ENCODE measurements at regions not wholly inside any gene's neighbourhood (a gene's known extent, or its start where the extent isn't known, plus 50 kb on each side); places are given as distances from the start of the nearest gene placed in this dataset.

DNA sequence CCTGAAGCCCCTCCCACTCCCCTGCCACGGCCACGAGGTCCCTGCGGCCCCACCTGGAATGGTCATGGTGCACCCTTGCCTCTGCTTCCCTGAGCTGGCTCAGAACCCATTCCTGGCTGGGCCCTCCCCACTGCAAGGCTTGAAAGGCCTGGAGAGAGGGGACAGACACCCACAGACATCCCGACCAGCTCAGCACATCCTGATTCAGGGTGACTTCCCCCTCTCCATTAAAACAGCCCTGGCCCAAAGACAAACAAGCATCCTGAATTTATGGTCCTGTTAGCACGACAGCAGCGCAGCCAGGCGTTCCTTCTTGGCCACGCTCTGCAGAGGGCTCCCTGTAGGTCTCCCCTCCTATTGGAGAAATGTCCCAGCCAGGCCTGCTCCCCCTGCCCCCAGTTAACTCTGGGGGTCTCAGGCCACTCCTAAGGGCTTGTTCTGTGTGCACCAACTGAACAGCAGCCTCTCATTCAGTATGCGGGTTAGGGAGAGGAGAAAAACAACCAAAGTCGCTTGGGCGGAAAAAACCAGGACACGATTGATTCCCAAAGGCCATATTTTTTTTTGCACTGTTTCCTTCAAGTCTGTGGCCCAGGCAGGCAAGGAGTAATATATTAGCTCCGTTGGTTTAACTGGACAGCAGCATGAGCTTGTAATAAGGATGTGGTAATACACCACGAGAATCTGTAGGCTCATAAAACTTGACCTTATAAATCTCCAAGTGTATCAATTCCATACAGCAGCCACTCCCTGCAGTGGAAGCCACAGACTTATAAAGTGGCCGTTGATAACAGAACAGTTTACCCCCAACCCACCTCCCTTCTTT lies 106.7 kb upstream of the MSX1 start:
- TF ChIP-seq, protein P1, sequence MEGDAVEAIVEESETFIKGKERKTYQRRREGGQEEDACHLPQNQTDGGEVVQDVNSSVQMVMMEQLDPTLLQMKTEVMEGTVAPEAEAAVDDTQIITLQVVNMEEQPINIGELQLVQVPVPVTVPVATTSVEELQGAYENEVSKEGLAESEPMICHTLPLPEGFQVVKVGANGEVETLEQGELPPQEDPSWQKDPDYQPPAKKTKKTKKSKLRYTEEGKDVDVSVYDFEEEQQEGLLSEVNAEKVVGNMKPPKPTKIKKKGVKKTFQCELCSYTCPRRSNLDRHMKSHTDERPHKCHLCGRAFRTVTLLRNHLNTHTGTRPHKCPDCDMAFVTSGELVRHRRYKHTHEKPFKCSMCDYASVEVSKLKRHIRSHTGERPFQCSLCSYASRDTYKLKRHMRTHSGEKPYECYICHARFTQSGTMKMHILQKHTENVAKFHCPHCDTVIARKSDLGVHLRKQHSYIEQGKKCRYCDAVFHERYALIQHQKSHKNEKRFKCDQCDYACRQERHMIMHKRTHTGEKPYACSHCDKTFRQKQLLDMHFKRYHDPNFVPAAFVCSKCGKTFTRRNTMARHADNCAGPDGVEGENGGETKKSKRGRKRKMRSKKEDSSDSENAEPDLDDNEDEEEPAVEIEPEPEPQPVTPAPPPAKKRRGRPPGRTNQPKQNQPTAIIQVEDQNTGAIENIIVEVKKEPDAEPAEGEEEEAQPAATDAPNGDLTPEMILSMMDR (IDR thresholded peaks at IDR 0.05), result no peak
- no peaks in the 10 kb centered on the region for H3K4me1 ChIP-seq
- H3K9me3 ChIP-seq, result no peaks in the 10 kb centered on the region
- no peaks in the 10 kb centered on the region for H3K27me3 ChIP-seq
- no peaks in the 10 kb centered on the region for H3K36me3 ChIP-seq
- intact Hi-C loops (cut with DNase I), result no loop called here
- H3K27ac ChIP-seq, result no peak overlapping the region
- no peak for DNase-seq (ENCODE audit: low spot score in 2 of 2)
- H3K4me3 ChIP-seq, result no peak overlapping the region

DNA sequence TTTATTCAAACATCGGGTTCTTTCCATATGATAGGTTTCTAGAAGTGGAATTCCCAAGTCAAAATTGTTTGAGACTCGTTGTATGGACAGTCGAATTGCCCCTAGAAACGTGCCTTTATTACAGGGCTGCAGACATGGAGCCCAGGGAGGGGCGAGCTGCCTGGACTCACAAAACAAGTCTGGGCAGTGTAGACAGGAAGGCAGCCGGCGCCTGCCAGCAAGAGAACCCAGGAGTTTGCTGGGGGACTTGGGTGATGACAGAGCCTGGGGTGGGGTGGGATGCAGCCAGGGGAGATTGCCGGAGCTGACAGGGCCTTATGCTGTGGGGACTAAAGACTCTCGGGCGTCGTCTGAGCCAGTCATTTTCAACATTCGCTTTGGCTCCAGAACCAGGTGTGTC lies 107.4 kb upstream of the MSX1 start:
- TF ChIP-seq, protein P1 (IDR thresholded peaks at IDR 0.05), result no peak
- no peaks in the 10 kb centered on the region for H3K36me3 ChIP-seq
- no peak for DNase-seq (ENCODE audit: low spot score in 2 of 2)
- H3K27ac ChIP-seq, result no peak overlapping the region
- H3K27me3 ChIP-seq, result no peaks in the 10 kb centered on the region
- intact Hi-C loops (cut with DNase I), result no loop called here
- no peak overlapping the region for H3K4me3 ChIP-seq
- no peaks in the 10 kb centered on the region for H3K4me1 ChIP-seq
- no peaks in the 10 kb centered on the region for H3K9me3 ChIP-seq

DNA sequence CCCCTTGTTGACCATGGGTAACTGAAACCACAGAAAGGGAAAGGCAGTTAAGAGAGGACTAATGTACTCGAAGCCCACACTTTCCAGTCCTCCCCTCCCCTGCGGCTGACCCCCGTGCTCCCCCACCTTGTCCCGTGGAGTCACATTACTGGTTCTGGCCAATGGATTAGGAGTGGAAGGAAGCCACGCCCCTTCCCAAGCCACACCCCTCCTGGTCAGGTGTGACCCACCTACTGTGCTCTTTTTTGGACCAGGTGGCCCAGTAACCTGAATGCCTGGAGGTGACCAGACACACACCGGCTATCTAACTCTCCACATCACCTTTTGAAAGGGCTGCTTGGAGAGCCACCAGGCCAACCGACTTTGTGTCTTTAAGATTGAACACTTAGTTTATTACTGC lies 109.3 kb upstream of the MSX1 start:
- Histone ChIP-seq H3K27me3 (no peaks in the 10 kb centered on the region), H3K4me3 (no peak overlapping the region), H3K36me3 (no peaks in the 10 kb centered on the region), H3K27ac (no peak overlapping the region), H3K9me3 (peaks cover 6 to 11% of the 10 kb centered on the region in 2 donors), H3K4me1 (no peaks in the 10 kb centered on the region)
- DNase-seq (ENCODE audit: low spot score in 2 of 2), result no peak
- intact Hi-C loops (cut with DNase I), result no loop called here
- TF ChIP-seq, protein P1 (IDR thresholded peaks at IDR 0.05), result no peak

DNA sequence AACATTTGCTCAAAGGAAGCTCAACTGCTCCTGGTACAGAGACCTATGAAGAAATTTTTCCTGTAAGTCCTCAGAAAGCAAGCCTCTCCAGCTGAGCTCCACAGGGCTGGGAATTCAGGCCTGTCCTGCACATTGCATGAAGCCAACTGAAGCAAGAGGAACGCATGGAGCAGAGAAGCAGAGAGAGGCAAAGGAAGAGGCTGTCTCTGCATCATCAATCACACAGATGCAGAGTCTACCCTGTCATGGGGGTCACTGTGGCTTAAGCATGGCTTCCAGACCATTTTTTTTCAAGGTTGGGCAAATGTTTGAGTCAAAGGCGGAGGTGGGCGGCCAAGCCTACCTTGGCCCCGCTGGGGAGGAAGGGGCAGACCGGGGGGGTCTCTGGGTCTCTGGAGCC lies 110.3 kb upstream of the MSX1 start:
- intact Hi-C loops (cut with DNase I), result no loop called here
- Histone ChIP-seq H3K9me3 (peaks cover 10 to 11% of the 10 kb centered on the region in 2 donors), H3K36me3 (no peaks in the 10 kb centered on the region), H3K4me3 (no peak overlapping the region), H3K27ac (no peak overlapping the region), H3K27me3 (no peaks in the 10 kb centered on the region), H3K4me1 (no peaks in the 10 kb centered on the region)
- TF ChIP-seq, protein P1 (IDR thresholded peaks at IDR 0.05), result no peak
- no peak for DNase-seq (ENCODE audit: low spot score in 2 of 2)

DNA sequence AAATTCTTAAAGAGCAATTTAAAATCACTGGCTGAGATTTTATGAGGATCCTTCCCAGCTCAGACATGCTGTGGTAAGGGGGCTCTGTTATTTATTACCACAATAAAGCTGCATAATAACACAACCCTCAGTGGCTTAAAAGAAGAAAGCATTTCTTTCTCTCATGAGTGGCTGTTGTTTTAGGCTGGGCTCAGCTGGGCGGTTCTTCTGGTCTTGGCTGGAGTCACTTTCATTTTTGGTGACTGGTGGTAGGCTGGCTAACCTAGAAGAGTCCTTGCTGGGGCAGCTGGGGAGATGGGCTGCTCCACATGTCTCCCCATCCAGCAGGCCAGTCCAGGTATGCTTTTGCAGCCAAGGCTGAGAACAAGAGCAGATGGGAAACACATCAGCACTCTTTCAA lies 113.0 kb upstream of the MSX1 start:
- peaks cover 10 to 11% of the 10 kb centered on the region in 2 donors for H3K9me3 ChIP-seq
- no peaks in the 10 kb centered on the region for H3K36me3 ChIP-seq
- no peaks in the 10 kb centered on the region for H3K4me1 ChIP-seq
- intact Hi-C loops (cut with DNase I), result no loop called here
- H3K27ac ChIP-seq, result no peak overlapping the region
- no peaks in the 10 kb centered on the region for H3K27me3 ChIP-seq
- no peak overlapping the region for H3K4me3 ChIP-seq
- DNase-seq (ENCODE audit: low spot score in 2 of 2), result no peak
- TF ChIP-seq, protein P1 (IDR thresholded peaks at IDR 0.05), result no peak
